GM21515 (cell line): ENCODE measurements at regions not wholly inside any gene's neighbourhood (a gene's known extent, or its start where the extent isn't known, plus 50 kb on each side); places are given as distances from the start of the nearest gene placed in this dataset.

Source experiments
- ATAC-seq: cut with Tn5 transposase; IDR thresholded peaks from one replicate; pipeline ENCODE4 v1.9.1; 2021; ENCODE audit not compliant: unreplicated experiment

GRCh38 chr16:80309178-80309577, 231.6 kb upstream of the DYNLRB2 start:
- no peak for ATAC-seq

DNA sequence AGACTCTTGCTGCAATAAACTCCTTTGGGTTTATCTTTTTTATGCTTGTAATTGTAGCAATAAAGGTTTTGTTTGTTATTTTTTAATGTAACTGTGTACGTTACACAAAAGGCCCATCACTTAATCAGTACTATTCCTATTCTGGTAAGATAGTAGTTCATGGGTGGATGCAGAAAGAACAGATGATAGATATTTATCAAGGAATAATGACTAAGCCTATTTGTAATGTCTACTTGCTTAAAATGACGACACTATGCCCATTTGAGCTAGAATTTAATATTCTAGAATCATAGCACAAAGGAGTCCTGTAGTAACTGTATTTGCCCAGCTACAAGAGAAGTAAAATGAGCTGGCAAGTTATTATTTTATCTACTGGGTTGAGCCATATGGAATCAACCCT, 235.4 kb upstream of the DYNLRB2 start:
- no peak for ATAC-seq

DNA sequence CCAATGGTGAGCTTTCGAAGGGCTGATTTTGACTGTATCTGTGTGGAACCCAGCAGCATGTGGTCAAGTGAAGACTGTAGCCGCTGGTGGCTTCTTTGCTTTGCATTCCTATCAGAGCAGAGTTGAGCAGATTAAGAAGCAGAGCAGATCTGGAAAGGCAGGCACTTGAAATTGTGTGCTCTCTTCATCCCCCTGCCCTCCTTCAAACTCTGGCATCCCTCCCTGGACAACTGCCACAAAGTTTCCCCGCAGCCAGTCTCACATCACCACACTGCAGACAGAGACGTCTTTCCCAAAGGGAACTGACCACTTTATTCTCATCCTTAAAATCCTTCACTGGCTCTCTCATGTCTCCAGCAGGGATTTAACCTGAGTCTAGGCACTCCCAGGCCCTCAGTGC, 237.1 kb upstream of the DYNLRB2 start:
- no peak for ATAC-seq

DNA sequence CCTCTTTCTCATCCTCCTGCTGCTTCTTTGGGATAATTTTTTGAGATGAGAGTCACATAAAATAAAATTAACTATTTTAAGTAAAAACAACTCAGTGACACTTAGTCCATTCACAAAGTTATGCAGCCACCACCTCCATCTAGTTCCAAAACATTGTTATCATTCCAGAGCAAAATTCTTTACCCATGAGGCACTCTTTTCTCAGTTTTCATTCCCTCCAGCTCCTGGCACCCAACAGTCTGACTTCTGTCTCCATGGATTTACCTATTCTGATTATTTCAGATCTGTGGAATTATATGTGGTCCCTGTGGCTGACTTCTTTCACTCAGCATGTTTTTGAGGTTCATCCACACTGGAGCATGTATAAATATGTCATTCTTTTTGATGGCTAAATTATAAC, 239.9 kb upstream of the DYNLRB2 start:
- no peak for ATAC-seq

DNA sequence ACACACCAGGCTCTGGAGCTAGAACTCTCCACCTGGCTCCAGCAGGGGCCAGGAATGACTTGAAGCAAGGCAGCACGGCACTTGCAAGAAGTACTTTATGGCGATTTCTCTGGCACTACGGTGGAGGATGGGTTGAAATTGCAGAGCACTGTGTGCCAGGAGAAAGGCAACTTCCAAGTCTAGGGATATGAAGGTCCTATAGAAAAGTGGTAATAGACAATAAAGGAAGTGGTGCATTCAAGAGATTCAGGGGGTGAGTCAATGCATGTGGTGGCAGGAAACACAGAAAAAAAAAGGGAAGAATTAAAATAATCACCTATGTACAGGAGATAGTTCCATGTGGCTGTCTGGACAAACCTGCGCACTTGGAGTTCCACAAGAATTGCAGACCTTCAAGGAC, 240.3 kb upstream of the DYNLRB2 start:
- no peak for ATAC-seq

DNA sequence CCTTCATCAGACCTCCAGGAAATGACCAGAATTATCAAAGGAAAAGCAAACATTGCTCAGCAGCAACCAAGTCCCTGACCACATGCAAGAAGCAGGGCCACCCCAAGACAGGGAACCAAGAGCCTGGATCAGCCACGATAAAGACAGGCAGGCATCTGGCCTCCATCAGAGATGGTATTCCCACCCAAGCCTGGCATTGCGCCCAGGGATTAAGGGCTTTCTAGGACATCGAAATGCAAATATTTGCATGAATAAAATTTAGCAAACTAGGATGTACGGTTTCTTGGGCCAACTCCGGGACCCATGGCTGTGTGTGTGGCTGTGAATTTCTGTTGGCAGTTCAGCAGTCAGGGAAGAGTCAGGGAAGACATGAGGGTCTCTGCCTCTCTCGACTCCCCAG, 241.4 kb upstream of the DYNLRB2 start:
- no peak for ATAC-seq

- no peak for ATAC-seq
Observed at GRCh38 chr16:80298676-80299075, 242.1 kb upstream of the DYNLRB2 start.

DNA sequence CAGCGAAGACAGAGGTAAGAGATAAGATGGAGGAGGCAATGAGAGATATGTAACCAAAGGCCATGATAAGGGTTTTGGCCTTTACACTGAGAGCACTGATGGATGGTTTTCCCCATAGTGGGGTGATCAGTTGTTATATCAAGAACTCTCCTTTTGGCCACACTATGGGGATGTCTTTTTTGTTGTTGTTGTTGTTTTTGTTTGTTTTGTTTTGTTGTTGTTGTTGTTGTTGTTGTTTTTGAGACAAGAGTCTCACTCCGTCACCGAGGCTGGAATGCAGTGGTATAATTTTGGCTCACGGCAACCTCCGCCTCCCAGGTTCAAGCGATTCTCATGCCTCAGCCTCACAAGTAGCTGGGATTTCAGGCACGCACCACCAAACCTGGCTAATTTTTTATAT, 244.8 kb upstream of the DYNLRB2 start:
- ATAC-seq: no peak

- ATAC-seq: no peak
Observed at GRCh38 chr16:80294172-80294571, 246.6 kb upstream of the DYNLRB2 start.

GRCh38 chr16:80288616-80289015, 252.2 kb upstream of the DYNLRB2 start:
- no peak for ATAC-seq

DNA sequence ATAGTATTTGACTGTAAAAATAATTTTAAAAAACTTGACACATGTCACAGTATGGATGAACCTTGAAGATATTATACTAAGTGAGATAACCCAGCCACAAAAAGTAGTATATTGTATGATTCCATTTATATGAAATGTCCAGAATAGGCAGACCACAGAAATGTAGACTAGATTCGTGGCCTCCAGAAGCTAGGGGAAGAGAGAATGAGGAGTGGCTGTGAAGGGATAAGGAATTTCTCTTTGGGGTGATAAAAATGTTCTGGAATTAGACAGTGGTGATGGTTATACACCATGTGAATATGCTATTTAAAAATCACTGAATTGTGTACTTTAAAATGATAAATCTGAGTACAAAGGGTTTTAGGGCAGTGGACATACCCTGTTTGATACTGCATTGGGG, 253.1 kb upstream of the DYNLRB2 start:
- no peak for ATAC-seq

- no peak for ATAC-seq
Observed at GRCh38 chr16:80285104-80285503, 255.7 kb upstream of the DYNLRB2 start.

GRCh38 chr16:80283466-80284392, 257.1 kb upstream of the DYNLRB2 start:
- ATAC-seq: no peak

DNA sequence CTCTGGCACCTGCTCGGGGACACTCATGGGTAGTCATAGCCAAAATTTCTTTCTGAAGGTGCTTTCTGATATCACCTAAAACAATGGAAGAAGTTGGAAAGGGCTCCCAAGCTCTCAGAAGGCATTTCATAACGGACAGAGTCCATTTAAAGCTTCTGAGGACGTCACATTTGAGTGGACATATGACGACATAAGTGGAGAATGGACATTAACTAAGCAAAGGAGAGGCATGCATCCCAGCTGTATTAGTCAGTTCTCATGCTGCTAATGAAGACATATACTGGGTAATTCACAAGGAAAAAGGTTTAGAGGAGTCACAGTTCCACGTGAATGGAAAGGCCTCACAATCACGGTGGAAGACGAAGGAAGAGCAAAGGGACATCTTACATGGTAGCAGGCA, 260.2 kb upstream of the DYNLRB2 start:
- no peak for ATAC-seq

- ATAC-seq: no peak
Observed at GRCh38 chr16:80279656-80280055, 261.1 kb upstream of the DYNLRB2 start.

DNA sequence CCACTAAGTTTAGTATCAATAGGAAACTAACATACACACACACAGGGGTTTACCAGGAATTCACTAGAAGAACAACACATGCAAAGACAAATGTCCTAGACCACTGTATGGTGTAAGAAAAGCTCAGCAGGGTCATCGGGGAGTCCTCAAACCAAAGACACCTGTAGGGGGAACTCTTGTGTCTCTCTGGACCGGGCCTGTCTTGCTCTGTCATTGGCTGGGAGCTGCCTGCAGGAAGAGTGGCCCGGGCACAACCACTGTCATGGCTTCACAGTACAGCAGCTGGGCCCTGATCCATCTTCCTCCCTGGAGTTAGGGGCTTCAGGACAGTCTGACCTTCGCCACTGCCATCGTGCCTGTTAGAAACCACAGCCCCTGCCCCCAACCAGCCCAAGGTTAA, 263.6 kb upstream of the DYNLRB2 start:
- no peak for ATAC-seq

DNA sequence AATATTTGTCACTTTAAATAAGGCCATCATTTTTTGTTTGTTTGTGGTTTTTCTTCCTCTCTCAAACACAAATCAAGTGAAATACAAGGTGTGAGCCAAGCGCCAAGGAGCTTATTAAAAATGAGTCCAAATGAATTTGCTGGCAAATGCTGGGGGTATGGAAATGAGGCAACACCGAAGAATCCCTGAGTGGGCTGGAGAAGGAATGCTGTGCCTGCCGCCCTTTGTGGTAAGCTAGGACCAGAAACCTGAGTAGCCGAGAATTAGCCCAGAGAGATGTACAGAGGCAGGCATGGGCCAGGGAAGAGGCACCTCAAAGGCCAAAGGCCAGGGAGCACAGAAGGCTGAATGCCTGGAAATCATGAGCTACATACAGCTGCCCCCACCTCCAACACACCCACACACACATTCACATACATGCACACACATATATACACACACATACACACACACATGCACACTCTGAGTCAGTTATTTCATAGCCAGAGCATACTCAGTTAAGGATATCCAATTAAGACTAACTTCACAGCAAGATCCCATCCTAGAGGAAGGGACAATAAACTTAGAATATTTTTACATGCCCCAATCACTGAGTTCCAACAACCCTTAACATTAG, 266.1 kb upstream of the DYNLRB2 start:
- ATAC-seq: no peak

DNA sequence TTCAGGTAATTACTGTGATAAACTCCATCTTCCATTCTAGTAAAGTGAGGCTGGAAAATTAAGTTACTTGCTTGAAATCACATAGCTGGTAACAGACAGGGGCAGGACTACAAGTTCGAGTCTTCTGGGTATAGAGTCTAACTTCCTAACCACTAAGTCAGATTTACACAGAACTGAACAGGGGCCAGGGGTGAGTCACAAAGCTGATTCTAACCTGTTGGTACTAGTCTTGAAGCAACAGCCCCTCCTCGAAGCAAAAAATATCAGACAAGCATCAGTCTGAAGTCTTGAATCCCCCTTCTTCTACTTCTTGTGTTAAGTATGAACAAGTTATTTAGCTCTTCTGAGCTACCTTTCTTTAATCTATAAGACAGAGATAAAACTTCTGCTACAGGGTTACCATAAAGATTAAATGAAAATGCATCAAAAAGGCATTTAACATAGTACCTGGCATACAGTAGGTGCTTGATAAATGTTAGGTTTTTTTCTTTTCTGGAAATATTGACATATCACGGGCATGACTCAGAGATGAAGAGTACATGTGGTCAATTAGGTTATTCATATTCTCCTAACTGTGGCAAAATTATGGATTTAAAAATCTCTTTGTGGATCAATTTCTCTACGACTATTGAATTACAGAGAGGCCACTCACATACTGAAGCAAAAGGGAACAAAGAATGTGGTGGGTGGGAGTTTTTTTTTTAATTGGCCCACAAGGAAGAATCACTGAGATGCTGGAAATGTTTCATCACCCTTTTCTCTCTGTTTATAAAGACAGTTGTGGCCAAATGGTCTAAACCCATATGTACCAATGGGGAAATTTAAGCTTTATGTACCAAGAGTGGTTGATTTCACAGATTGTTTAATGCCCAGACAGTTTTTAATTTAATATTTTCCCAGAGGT, 266.9 kb upstream of the DYNLRB2 start:
- ATAC-seq: no peak

DNA sequence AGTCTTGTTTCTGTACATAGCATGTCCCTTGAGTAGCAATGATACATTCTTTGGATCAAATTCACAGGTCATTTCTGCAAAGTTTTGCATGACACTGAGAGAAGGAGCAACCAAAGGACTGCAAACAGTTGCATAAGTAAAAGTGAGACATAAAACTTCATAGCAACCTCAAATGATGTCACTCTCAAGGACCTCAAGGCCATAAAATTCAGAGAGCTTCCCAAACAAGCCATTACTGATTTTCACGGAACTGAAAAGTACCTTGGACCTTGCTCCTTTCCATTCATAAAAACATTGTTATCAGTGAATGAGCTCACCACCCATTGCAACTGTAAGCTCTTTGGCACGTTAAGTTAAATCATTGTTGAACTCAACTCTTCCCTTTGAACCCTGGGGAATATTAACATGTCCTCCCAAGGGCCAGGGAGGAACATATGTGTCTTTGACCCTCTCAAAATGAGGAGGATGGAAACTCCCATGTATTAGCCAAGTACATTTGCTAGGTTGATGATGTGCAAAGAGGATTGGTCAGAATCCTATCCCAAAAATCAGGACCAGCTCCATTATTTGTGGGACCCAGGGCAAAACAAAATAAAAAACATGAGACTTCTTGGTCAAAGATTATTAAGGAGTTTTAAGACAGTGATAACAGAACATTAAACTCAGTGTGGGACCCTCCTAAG, 275.0 kb upstream of the DYNLRB2 start:
- no peak for ATAC-seq

GRCh38 chr16:80263848-80264694, 276.7 kb upstream of the DYNLRB2 start:
- ATAC-seq: no peak
